ENCODE measurements at regions not wholly inside any gene's neighbourhood (a gene's known extent, or its start where the extent isn't known, plus 50 kb on each side); places are given as distances from the start of the nearest gene placed in this dataset.
"Not testable (repeated sequence)": the region's sequence is repeated elsewhere in the genome, so short reads cannot be mapped to it uniquely, and the experiment has no call there.

GRCh38 chr4:124887739-124888138 lies 175.2 kb upstream of the ANKRD50 start:
- no peak for DNase-seq (ENCODE audit: low read depth)

GRCh38 chr4:124884316-124884715 lies 171.8 kb upstream of the ANKRD50 start:
- DNase-seq (ENCODE audit: low read depth) = no peak

- DNase-seq (ENCODE audit: low read depth) = no peak
Observed at GRCh38 chr4:124883632-124884031, 171.1 kb upstream of the ANKRD50 start.

DNA sequence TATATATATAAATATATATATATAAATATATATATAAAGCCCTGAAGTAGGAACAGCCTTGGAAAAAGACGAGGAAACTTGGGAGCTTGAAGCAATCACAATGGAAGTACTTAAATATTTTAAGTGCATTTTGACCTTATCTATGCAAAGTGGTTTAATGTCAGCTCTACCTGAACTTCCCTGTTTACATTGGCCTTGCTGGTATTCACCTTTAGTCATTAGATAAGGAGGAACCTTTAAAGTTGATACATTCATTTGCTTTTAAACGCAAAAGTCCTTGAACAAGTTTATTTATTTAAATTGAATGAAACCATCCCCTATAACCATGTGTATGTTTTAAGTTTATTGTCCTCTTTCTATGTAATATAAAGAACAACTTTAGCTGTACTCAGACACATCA lies 166.7 kb upstream of the ANKRD50 start:
- DNase-seq (ENCODE audit: low read depth) = no peak

GRCh38 chr4:124874172-124874450 lies 161.6 kb upstream of the ANKRD50 start:
- no peak for DNase-seq (ENCODE audit: low read depth)

DNA sequence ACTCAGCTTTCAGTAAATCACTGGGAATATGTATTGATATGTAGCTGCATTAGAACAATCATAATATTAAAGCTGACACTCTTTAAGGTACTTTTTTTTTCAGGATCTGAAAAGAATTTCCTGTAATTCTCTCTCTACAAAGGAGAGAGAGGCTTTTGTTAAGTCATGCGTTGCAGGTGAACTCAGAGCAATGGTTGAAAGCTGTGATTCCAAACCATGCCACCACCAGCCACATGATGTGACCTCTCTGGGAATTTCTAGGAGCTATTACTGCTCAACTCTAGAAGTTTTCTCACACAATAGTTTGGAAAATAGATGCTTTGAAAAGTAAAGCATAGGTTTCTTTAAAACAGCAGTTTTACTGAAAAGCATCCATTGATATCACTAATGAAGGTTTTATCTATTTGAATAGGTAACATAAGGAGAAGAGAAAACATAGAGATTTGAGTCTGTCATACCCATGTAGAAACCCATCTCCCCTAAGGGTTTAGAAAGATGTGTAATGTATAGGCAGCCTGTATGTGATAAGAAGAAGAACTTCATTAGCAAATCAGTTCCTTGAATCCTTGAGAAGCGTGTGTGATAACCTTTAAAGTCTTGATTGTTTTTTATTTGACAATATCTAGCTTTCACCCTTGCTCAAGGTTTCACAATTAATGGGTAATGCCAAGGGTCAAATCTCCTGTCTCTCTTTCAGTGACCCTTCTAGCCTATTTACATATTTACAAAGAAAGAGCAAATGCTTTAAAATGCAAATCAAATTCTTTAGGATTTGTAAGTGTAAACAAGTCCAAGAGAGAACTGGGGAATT lies 161.0 kb upstream of the ANKRD50 start:
- DNase-seq (ENCODE audit: low read depth) = no peak

DNA sequence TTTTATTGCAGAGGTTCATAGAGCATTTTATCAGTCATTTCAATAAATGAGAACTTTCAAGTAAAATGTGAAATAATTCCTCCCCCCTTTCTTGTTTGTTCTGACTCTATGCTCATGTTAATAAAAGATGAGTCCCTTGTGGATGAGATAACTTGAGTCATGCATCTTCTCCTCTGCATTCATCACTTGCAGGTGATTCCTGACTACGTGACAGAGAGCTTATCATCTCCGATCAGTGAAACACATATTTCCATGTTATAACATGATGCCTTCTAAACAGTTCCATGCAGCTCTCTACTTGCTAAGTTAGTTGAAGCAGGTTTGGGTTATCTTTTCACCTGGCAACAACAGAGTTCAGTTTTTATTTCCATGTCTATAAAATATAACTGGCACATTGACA lies 160.1 kb upstream of the ANKRD50 start:
- DNase-seq (ENCODE audit: low read depth) = no peak

DNA sequence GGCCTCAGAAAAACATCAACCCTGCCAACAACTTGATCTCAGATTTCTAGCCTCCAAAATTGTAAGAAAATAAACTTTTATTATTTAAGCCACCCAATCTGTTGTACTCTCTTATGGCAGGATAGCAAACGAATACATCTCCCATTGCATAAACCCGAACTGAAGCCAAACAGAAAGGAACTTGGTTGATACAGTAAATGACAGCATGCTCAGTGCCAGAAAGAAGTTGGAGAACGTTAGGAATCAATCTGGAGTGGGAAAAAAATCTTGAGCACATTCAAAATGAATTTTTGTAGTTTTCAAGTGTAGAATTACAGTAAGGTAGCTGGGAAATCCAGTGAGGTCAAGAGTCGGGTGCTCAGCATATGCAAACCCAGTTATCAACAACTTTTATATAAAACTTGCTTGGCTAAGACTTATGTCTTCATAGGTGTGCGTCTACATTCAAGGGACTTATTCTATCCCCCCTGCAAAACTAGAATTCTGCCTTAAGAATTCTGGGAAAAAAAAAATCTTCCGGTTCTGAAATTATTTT lies 157.5 kb upstream of the ANKRD50 start:
- no peak for DNase-seq (ENCODE audit: low read depth)

DNA sequence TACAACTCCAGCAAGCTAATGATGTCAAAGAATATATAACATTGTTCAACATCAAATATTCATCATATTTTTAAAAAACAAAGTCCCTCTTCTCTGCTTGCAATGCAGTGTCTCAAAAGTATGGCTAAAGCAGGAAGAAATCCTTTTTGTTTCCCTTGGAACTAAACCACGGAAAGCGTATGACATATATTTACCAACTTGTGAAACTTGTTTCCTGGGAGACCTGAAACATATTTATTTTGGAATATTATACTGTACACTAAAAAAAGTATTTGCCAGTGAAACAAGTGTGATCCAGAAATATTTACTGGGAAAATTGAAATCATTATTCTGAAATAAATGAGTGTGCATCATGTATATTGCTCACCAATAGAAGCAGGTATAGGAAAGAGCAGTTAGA lies 156.0 kb upstream of the ANKRD50 start:
- DNase-seq (ENCODE audit: low read depth) = no peak

DNA sequence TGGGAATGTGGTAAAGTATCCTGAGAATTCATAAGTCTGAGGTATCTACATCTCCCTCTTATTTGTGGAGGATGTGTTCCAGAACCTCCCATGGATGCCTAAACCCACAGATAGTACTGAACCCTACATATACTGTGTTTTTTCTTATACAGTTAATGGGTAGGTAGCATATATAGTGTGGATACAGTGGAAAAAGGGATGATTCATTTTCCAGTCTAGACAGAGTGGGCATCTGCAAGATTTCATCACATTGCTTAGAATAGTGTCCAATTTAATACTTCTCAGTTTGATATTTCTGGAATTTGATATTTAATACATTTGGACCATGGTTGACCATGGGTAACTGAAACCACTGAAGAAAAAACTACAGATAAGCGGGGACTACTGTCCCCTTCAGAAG lies 155.0 kb upstream of the ANKRD50 start:
- DNase-seq (ENCODE audit: low read depth) = no peak

- DNase-seq (ENCODE audit: low read depth) = no peak
Observed at GRCh38 chr4:124866301-124866700, 153.8 kb upstream of the ANKRD50 start.

DNA sequence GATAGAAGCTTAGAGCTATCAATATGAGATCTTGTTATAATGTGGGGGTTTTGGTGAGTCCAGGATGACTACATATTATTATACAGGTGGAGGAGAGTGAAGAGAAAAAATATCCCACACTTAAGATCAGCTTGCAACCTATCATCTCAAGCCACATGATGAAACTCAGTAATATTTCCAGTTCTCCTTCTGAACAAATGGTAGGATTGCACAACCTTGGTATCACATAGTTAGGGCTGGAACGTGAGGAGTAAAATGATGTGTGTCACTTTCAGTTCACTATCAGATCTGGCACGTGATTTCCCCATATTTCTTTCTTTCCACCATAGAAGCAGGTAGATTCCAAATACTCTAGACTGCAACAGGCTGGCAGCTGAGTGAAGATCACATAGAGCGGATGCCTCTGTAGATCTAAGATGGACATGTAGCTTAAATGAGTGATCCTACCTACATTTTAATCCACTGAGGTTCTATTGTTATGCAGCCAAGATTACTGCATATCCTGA lies 150.6 kb upstream of the ANKRD50 start:
- no peak for DNase-seq (ENCODE audit: low read depth)

DNA sequence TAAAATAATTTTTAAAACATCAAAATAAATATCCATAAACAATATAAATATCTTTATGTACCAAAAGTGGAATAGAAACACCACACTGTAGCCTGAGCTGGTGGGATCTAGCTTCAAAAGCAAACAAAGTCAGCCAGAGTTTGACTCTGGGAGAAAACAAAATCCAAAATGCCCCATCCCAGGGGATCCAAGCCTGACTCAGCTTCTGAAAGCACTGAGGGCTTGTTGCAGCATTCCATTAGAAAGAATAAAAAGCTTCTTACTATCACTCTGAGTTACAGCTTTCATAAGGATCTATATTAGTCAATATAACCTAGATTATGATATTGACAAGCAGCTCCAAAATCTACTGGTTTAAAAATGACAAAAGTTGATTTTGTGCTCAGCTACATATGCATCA lies 149.7 kb upstream of the ANKRD50 start:
- DNase-seq (ENCODE audit: low read depth) = no peak

DNA sequence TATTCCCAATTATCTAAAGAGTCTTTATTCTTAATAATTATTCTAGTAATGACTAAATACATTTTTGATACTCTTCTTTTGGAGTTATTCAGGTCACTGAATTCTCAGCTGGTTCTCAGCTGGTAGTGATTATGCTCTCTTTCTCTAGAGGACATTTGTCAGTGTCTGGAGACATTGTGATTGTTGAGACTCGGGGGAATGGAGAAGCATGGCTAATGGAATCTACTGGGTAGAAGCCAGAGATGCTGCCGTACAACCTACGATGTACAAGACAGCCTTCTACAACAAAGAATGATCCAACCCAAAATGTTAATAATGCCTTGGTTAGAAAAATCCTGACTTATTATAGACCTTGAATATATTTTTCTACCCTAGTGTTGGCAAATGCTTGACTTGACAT lies 149.2 kb upstream of the ANKRD50 start:
- no peak for DNase-seq (ENCODE audit: low read depth)

GRCh38 chr4:124854968-124855367 lies 142.4 kb upstream of the ANKRD50 start:
- DNase-seq (ENCODE audit: low read depth) = peak; percentile 2

DNA sequence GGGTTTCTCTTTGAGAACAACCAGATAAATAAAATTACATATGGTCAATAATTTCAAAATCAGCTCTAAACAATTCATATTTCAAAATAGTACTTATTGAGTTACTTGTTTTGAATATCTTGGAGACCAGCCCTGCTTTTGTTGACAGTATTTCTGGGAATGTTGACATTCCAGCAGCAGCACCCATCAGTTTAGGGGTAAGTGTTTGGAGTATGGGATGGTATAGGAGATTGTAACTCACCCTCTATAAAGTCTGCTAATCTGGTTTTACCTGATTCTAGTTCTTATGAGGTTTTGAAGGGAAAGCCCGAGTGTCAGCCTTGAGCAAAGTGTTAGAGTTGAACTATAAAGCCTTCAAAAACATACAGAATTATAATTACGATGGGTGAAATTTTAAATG lies 139.2 kb upstream of the ANKRD50 start:
- no peak for DNase-seq (ENCODE audit: low read depth)

- no peak for DNase-seq (ENCODE audit: low read depth)
Observed at GRCh38 chr4:124846306-124846705, 133.8 kb upstream of the ANKRD50 start.

- no peak for DNase-seq (ENCODE audit: low read depth)
Observed at GRCh38 chr4:124839786-124840390, 127.4 kb upstream of the ANKRD50 start.

DNA sequence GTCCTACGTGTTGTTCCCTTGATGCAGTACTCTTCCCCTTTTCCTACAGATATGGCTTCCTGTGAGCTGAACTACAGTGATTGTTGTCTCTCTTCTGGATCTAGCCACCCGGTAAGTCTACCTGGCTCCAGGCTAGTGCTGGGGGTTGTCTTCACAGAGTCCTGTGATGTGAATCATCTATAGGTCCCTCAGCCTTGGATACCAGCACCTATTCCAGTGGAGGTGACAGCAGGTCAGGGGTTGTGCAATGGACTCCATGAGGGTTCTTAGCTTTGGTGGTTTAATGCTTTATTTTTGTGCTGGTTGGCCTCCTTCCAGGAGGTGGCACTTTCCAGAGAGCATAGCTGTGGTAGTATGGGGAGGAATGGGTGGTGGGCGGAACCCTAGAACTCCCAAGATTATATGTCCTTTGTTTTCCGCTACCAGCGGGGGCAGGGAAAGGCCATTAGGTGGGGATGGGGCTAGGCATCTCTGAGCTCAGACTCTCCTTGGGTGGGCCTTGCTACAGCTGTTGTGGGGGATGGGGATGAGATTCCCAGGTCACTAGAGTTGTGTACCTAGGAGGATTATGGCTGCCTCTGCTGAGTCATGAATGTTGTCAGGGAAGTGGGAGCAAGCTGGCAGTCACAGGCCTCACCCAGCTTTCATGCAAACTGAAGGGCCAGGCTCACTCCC lies 121.4 kb upstream of the ANKRD50 start:
- no peak for DNase-seq (ENCODE audit: low read depth)

GRCh38 chr4:124828382-124828781 lies 115.8 kb upstream of the ANKRD50 start:
- DNase-seq (ENCODE audit: low read depth) = no peak

DNA sequence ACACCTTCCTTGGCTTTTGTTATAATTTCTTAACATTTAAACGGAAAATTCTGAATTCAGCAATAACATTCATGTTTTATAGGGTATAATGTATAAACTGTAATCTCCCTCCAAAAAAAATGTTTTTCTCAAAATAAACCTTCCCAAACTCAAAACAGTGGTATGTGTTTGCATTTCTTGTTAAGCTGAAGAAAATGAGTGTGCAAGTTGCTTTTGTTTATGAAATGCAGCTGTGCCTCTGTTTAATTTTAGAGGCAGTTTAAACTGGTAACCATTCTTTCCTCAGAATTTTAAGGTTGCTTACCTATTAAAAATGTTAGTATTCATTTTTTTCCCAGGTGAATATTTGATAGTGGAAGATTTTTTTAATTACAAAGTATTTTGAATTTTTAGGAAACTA lies 105.0 kb upstream of the ANKRD50 start:
- no peak for DNase-seq (ENCODE audit: low read depth)

GRCh38 chr4:124812203-124812602 lies 99.7 kb upstream of the ANKRD50 start:
- not testable (repeated sequence) for DNase-seq (ENCODE audit: low read depth)

- DNase-seq (ENCODE audit: low read depth) = no peak
Observed at GRCh38 chr4:124810827-124811226, 98.3 kb upstream of the ANKRD50 start.
